Smooth muscle cell (in vitro differentiated cells): ENCODE measurements at regions not wholly inside any gene's neighbourhood (a gene's known extent, or its start where the extent isn't known, plus 50 kb on each side); places are given as distances from the start of the nearest gene placed in this dataset.

Source experiments
- DNase-seq: peaks from one replicate; lab custom pipeline; 2025; ENCODE audit not compliant: unreplicated experiment; lab: John Stamatoyannopoulos, UW
- H2AFZ ChIP-seq: fragments of 200-600 bp; sonication (generic); 2 replicates; pipeline ENCODE4 v1.6.0; 2016; ENCODE audit warnings: antibody characterized with exemption, low read depth, mild to moderate bottlenecking
- H3F3A ChIP-seq: fragments of 200-600 bp; sonication (generic); 2 replicates; pipeline ENCODE4 v1.6.0; 2017; ENCODE audit warnings: antibody characterized with exemption, low read depth
- H3K27ac ChIP-seq: fragments of 200-600 bp; sonication (generic); 2 replicates; pipeline ENCODE4 v1.5.1; 2016; ENCODE audit warnings: low read depth, mild to moderate bottlenecking
- H3K27me3 ChIP-seq: fragments of 200-600 bp; sonication (generic); 2 replicates; pipeline ENCODE4 v1.6.1; 2016; ENCODE audit warnings: low read depth, mild to moderate bottlenecking
- H3K36me3 ChIP-seq: fragments of 200-600 bp; sonication (generic); 2 replicates; pipeline ENCODE4 v1.5.1; 2016; ENCODE audit warnings: low read depth
- H3K4me1 ChIP-seq: fragments of 200-600 bp; sonication (generic); 2 replicates; pipeline ENCODE4 v1.5.1; 2016; ENCODE audit warnings: low read depth
- H3K4me2 ChIP-seq: fragments of 200-600 bp; sonication (generic); 2 replicates; pipeline ENCODE4 v1.6.0; 2016; ENCODE audit warnings: mild to moderate bottlenecking
- H3K4me3 ChIP-seq: fragments of 200-600 bp; sonication (generic); 2 replicates; pipeline ENCODE4 v1.5.1; 2016; ENCODE audit warnings: mild to moderate bottlenecking
- H3K79me2 ChIP-seq: fragments of 200-600 bp; sonication (generic); 2 replicates; pipeline ENCODE4 v1.6.0; 2016; ENCODE audit warnings: low read depth, mild to moderate bottlenecking
- H3K9ac ChIP-seq: fragments of 200-600 bp; sonication (generic); 2 replicates; pipeline ENCODE4 v1.6.0; 2016; ENCODE audit warnings: low read depth
- H3K9me3 ChIP-seq: fragments of 200-600 bp; sonication (generic); replicated peaks from 2 replicates; pipeline ENCODE4 v1.5.1; 2016; ENCODE audit warnings: low read depth
- H4K20me1 ChIP-seq: fragments of 200-600 bp; sonication (generic); 2 replicates; pipeline ENCODE4 v1.6.0; 2016; ENCODE audit warnings: low read depth
- CTCF ChIP-seq: fragments of 200-600 bp; sonication (generic); IDR thresholded peaks from 2 replicates; pipeline ENCODE4 v1.5.1; 2017; ENCODE audit warnings: borderline replicate concordance, mild to moderate bottlenecking, antibody characterized with exemption; ENCODE audit not compliant: insufficient read depth, poor library complexity, severe bottlenecking
- WGBS: methylation state at CpG from one replicate; pipeline ENCODE4 v1.1.7; 2016; ENCODE audit warnings: low lambda C conversion rate; 5-methylcytosine and 5-hydroxymethylcytosine counted together

DNA sequence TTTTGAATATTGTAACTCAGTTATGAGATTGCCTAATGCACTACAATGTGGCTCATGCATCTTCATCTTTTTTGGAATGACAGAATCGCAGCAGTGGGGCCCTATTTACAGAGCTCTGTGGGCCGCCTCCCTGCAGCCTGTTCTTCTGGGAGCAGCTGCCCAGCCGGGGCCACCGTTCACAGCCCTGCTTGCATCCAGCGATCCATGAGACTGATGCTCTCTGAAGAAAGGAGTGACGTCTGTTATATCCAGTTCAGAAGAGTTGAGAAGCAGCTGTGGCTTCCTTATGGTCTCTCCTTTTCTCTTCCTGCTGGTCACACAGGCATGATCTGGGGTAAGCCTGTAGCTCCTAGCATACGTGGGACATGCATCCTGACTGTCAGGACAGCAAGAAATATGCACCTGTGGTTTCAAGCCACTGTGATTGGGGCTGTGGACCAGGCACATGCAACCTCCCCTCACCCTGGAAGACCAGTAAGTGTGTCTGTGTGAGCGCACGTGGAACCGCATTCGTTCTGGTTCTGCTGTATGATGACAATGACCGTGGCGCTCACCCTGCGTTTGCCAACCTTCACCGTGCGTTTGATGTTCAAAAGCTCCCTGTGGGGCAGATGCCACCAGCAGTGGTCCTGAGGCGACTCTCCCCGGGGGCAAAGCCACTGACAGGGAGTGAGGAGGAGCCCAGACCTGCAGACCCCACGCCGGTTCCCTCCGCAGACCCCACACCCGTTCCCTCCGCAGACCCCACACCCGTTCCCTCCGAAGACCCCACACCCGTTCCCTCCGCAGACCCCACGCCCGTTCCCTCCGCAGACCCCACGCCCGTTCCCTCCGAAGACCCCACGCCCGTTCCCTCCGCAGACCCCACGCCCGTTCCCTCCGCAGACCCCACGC, 189.8 kb downstream of the TMEM18 start:
- no peak overlapping the region for H3K9ac ChIP-seq
- H2AFZ ChIP-seq: no peak overlapping the region
- 92% methylated on average over 18 of the region's 40 CpGs for WGBS
- no peak overlapping the region for H3K27ac ChIP-seq
- H4K20me1 ChIP-seq: no peaks in the 10 kb centered on the region
- H3K4me2 ChIP-seq: no peak overlapping the region
- no peaks in the 10 kb centered on the region for H3K9me3 ChIP-seq
- no peak for TF ChIP-seq CTCF
- DNase-seq: no peak
- no peaks in the 10 kb centered on the region for H3K4me1 ChIP-seq
- H3K27me3 ChIP-seq: no peaks in the 10 kb centered on the region
- no peaks in the 10 kb centered on the region for H3F3A ChIP-seq
- no peaks in the 10 kb centered on the region for H3K79me2 ChIP-seq
- no peaks in the 10 kb centered on the region for H3K36me3 ChIP-seq
- no peak overlapping the region for H3K4me3 ChIP-seq

GRCh38 chr2:486371-486770, 190.8 kb downstream of the TMEM18 start:
- 95% methylated on average over 11 of the region's 11 CpGs for WGBS
- Histone ChIP-seq H2AFZ (no peak overlapping the region), H4K20me1 (no peaks in the 10 kb centered on the region), H3K4me3 (no peak overlapping the region), H3K4me1 (no peaks in the 10 kb centered on the region), H3K9me3 (no peaks in the 10 kb centered on the region), H3K4me2 (no peak overlapping the region), H3K27ac (no peak overlapping the region), H3K9ac (no peak overlapping the region), H3K79me2 (no peaks in the 10 kb centered on the region), H3K36me3 (no peaks in the 10 kb centered on the region), H3K27me3 (no peaks in the 10 kb centered on the region), H3F3A (no peaks in the 10 kb centered on the region)
- no peak for DNase-seq
- TF ChIP-seq CTCF: no peak

DNA sequence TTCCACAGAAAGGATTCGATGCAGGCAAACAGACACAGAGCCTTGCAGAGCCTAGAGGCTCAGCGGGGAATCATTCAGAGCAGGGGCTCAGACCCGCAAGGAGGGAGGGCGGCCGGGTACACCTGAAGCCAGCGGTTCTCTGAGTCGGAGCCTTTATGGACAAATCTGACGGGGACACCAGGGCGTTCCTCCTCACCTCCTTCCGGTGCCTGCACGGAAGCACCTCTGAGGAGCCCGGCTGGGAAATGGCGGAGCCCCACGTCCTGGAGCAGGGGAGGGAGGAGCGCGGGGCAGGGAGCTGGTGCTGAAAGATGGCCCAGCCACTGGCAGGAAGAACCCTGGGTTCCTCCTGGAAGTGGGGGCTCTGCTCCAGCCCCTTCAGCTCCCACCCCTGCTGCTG, 193.5 kb upstream of the ALKAL2 start:
- Histone ChIP-seq H3F3A (no peaks in the 10 kb centered on the region), H3K79me2 (no peaks in the 10 kb centered on the region), H4K20me1 (no peaks in the 10 kb centered on the region), H3K4me2 (no peak overlapping the region), H3K4me1 (no peaks in the 10 kb centered on the region), H3K9ac (no peak overlapping the region), H3K27me3 (no peaks in the 10 kb centered on the region), H2AFZ (no peak overlapping the region), H3K27ac (no peak overlapping the region), H3K36me3 (no peaks in the 10 kb centered on the region), H3K4me3 (no peak overlapping the region), H3K9me3 (no peaks in the 10 kb centered on the region)
- TF ChIP-seq CTCF: no peak
- 85% methylated on average over 16 of the region's 16 CpGs for WGBS
- DNase-seq: no peak
